Stimulated activated CD4-positive, alpha-beta T cell treated with anti-CD3 and anti-CD28 coated beads, Interleukin-1b, Interleukin-23, amount 100 ng/mL, for 48 hours (primary cell): ENCODE measurements at regions not wholly inside any gene's neighbourhood (a gene's known extent, or its start where the extent isn't known, plus 50 kb on each side); places are given as distances from the start of the nearest gene placed in this dataset.
"Not testable (repeated sequence)": the region's sequence is repeated elsewhere in the genome, so short reads cannot be mapped to it uniquely, and the experiment has no call there.

ENCODE experiments used
- DNase-seq: peaks from one replicate; pipeline ENCODE4 v3.0.0-alpha.2; 2020

DNA sequence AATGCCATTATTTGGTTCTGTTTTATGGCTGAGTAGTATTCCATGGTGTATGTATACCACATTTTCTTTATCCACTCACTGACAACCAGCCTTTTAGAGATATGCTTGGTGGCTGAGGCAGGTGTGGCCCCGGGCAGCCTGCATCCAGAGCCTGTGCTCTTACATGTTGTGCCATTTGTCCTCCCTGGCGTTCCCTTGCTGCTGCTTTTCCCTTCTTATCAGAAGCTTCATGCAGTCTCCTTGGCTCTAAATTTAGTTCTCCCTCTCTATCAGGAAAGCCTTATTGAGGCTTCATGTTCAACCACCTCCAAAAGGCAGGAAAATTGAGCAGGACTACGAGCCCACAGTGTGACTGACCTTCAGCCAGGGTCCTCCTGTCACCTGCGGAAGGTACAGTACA is 131.7 kb upstream of the ITGA6 start:
- no peak for DNase-seq

- no peak for DNase-seq
Measured at GRCh38 chr2:172296267-172297046, 130.9 kb upstream of the ITGA6 start.

DNA sequence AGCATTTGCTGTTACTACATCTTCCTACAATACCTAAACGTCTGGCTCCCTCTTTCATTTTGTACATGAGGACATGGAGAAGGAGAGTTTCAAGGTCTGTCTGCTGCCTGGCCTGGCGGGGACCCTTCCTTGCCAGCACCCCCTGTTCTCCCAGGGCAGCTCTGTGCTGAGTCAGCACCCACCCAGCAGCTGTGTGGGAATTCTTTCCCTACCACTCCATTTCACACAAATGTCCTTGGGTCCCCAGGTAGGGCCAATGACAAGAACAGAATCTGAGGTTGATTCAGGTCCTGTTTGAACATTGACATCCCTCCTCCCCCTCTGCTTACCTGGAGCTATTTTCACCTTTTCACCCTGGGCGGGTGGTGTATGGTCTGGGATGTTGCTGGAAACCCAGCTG is 129.9 kb upstream of the ITGA6 start:
- no peak for DNase-seq

GRCh38 chr2:172297950-172298349 is 129.4 kb upstream of the ITGA6 start:
- no peak for DNase-seq

GRCh38 chr2:172299741-172300140 is 127.6 kb upstream of the ITGA6 start:
- no peak for DNase-seq

DNA sequence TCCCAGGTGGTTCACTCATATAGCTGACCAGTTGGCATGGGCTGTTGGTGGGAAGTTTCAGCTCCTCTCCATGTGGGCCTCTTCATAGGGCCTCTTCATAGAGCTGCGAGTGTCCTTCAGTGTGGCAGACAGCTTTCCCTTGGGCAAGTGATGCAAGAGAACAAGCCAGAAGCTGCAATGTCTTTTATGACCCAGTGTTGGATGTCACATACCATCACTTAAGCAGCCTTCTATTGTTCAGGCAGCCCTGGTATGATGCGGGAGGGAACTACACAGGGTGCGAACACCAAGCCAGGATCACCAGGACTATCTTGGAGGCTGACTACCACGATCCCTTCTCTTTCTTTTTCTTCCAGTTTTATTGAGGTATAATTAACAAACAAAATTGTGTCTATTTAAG is 126.5 kb upstream of the ITGA6 start:
- DNase-seq = no peak

DNA sequence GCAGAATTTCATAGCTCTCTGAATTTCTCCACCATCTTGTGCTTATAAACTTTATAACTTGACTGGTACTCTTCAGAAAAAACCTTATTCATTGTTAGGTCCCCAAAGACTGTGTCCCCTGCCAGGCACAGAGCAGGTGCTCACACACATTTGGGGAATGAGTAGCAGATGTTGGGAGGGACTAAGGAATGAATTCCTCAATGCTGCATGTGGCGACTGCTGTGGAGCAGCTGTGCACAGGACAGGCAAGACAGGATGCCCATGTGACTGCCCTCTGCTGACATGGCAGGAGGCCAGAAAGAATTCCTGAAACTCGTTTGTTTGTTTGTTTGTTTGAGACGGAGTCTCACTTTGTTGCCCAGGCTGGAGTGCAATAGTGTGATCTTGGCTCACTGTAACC is 122.3 kb upstream of the ITGA6 start:
- no peak for DNase-seq

GRCh38 chr2:172307800-172308199 is 119.6 kb upstream of the ITGA6 start:
- DNase-seq = no peak

- DNase-seq = no peak
Measured at GRCh38 chr2:172308253-172308935, 119.0 kb upstream of the ITGA6 start.

DNA sequence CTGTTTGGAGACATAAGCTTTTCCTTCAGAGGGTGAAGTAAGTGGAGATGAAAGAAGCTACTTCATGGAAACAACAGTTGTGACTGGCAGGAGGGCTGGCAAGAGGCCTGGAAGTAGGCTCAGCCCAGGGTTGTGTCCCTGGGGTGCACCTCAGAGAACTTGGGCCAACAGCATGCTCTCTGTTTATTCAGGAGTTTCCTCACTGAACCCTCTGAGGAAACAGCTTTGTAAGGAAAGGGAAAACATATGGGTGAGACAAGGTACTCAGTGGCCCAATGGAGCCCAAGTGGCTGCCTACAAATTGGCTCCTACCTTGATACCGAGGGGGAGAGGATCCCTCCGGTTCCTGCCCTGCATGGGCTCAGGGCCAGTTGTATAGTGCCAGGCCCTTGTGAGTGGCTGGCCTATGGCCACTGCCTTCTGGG is 115.5 kb upstream of the ITGA6 start:
- DNase-seq = no peak

GRCh38 chr2:172313715-172314341 is 113.6 kb upstream of the ITGA6 start:
- DNase-seq = no peak

GRCh38 chr2:172315070-172315469 is 112.3 kb upstream of the ITGA6 start:
- DNase-seq = not testable (repeated sequence)

DNA sequence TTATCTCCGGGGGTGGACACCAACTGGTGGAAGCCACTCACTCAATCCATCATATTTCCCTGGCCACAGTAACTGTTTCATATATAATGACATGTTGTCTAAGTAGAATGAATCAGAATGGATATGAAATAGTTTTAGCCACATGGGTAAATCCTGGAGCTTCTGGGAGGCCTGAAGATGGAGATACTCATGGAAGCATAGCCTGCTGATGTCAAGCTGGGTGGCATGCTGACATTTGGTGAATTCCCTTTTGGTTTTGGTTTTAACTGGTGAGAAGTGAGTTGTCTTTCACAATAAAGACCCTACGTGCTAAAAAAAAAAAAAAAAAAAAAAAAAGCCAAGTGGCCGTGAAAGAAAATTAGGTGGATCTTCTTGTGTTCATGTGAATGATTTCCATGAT is 105.3 kb upstream of the ITGA6 start:
- no peak for DNase-seq

GRCh38 chr2:172323256-172323655 is 104.1 kb upstream of the ITGA6 start:
- DNase-seq = no peak

- DNase-seq = no peak
Measured at GRCh38 chr2:172323861-172324597, 103.4 kb upstream of the ITGA6 start.

DNA sequence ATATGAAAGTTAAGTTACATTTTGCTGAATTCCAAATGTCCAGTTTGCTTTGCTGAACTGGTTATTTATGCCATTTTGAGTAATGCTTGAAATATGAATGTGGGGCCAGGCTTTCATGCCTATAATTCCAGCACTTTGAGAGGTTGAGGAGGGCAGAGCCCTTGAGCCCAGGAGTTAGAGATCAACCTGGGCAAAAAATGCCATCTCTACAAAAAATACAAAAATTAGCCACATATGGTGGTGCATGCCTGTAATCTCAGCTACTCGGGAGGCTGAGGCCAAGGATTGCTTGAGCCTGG is 101.2 kb upstream of the ITGA6 start:
- no peak for DNase-seq

GRCh38 chr2:172328103-172328841 is 99.1 kb upstream of the ITGA6 start:
- no peak for DNase-seq

GRCh38 chr2:172329416-172329773 is 98.0 kb upstream of the ITGA6 start:
- DNase-seq = no peak

GRCh38 chr2:172329774-172330671 is 97.4 kb upstream of the ITGA6 start:
- no peak for DNase-seq

DNA sequence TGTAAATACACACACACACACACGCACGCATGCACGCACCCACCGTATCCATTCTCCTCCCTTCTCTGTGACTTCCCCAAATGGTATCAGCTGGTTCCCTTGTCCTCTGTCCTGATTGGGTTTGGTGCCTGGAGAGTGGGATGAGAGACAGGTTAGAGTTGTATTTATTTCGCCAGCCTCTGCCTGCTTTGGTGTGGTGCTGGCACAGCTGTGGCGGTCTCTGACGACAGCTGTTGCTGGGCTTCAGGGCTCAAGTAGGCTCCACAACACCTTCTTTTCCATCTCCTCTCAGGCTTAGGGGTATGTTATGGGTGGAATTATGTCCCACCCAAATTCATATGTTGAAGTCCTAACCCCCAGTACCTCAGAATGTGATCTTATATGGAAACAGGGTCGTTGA is 94.9 kb upstream of the ITGA6 start:
- no peak for DNase-seq

DNA sequence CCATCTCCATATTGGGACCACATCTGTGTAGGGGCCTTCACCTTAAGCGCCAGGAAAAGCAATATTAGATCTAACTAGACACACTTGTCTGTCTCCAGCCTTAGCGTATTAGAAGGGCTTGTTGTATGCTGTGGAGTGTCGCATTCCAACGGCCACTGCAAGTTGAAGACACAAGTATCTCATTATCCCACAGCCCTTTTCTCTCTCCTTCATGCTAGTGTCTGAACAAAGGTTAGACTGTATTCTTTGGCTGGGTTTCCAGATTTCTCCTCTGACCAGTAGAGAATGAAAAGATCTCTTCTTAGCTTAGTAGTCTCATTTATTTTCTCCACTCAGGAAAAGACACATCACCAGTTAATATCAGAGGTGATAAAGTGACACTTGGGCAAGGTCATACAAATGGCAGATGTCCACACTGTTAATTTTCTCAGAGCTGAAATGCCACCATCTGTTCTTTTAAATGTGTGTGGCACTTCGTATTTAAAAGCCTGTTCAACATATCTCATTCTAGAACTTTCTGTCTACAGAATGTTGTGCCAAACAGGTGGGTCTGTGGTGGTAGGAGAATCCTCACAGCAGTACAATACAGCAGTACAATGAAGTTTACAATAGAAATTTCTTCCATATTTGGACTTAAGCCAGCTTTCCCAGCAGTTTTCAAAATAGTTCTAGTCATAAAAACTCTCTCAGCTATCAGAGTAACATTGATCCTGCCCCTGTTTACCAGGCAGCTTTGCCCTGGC is 94.0 kb upstream of the ITGA6 start:
- DNase-seq = no peak
